Nephron (organoid): ENCODE measurements at regions not wholly inside any gene's neighbourhood (a gene's known extent, or its start where the extent isn't known, plus 50 kb on each side); places are given as distances from the start of the nearest gene placed in this dataset.

Experiments used
- H3K27ac Mint-ChIP-seq, 3 experiments: 2 replicates each; pipeline ENCODE4 v1.8.0; 2020; ENCODE audit warnings: mixed read lengths in 3 of 3, mild to moderate bottlenecking in 2 of 3, moderate library complexity in 1 of 3
- H3K27me3 Mint-ChIP-seq: 2 replicates; pipeline ENCODE4 v1.8.0; 2021; ENCODE audit warnings: low read depth, mild to moderate bottlenecking, moderate library complexity, mixed read lengths
- H3K36me3 Mint-ChIP-seq: 2 replicates; pipeline ENCODE4 v1.8.0; 2020; ENCODE audit warnings: low read depth, mixed read lengths
- H3K4me1 Mint-ChIP-seq: 2 replicates; pipeline ENCODE4 v1.8.0; 2020; ENCODE audit warnings: mixed read lengths
- H3K4me3 Mint-ChIP-seq, 3 experiments: 2 replicates each; pipeline ENCODE4 v1.8.0; 2020; ENCODE audit warnings: mild to moderate bottlenecking in 3 of 3, mixed read lengths in 3 of 3, moderate library complexity in 2 of 3
- H3K9me3 Mint-ChIP-seq: 2 replicates; pipeline ENCODE4 v1.8.0; 2020; ENCODE audit warnings: mixed read lengths
- TF ChIP-seq, protein P1 (sequence below), 3 experiments: fragments of 200-600 bp; sonication (generic); IDR thresholded peaks; one replicate each; pipeline ENCODE4 v1.5.0; 2021; ENCODE audit warnings: antibody characterized with exemption in 3 of 3; ENCODE audit not compliant: unreplicated experiment in 3 of 3

DNA sequence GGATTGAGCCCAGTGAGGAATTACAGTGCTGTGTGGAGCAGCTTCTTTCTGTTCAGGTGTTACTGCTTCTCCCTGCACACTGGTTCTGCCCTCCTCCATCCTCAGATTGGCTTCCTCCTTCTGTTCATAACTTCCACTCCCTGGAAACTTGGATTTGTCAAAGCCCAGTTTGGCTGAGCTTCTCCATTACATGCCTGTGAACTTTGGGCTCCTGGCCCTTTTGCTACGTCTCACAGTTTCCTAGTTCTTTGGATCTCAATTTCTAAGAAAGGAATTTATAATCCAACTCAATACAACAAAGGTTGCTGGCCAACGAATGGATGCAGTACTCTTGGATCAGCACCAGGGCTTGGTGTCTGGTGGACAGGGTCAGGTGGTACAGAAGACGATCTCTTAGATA, 318.1 kb downstream of the RPS24 start:
- TF ChIP-seq, protein P1, sequence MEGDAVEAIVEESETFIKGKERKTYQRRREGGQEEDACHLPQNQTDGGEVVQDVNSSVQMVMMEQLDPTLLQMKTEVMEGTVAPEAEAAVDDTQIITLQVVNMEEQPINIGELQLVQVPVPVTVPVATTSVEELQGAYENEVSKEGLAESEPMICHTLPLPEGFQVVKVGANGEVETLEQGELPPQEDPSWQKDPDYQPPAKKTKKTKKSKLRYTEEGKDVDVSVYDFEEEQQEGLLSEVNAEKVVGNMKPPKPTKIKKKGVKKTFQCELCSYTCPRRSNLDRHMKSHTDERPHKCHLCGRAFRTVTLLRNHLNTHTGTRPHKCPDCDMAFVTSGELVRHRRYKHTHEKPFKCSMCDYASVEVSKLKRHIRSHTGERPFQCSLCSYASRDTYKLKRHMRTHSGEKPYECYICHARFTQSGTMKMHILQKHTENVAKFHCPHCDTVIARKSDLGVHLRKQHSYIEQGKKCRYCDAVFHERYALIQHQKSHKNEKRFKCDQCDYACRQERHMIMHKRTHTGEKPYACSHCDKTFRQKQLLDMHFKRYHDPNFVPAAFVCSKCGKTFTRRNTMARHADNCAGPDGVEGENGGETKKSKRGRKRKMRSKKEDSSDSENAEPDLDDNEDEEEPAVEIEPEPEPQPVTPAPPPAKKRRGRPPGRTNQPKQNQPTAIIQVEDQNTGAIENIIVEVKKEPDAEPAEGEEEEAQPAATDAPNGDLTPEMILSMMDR (IDR thresholded peaks at IDR 0.05; ENCODE audit: unreplicated experiment in 3 of 3): no peak
- Mint-ChIP-seq H3K9me3 (peaks cover 5% of the 10 kb centered on the region), H3K4me3 (no peak overlapping the region), H3K27ac (no peak overlapping the region), H3K27me3 (no peaks in the 10 kb centered on the region), H3K36me3 (no peaks in the 10 kb centered on the region), H3K4me1 (peaks cover 34% of the 10 kb centered on the region)

DNA sequence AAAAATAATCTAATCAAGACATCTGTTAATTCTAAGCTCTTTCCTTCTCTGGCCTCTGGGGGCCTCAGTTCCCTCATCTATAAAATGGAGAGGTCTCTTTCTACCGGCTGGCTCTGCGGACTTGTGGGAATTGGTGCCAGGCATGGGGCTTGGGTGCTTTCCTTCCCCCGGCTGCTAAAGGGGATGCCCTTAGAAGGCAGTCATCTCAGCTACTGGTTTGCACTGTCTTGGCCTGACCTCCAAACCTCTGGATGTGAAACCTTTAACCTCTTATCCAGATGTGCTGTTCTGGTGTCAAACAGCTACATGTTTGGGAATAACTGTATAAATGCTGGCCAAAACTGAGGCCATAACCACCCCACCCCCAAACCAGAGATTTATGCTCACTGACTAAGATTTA, 320.0 kb downstream of the RPS24 start:
- H3K4me3 Mint-ChIP-seq: no peak overlapping the region
- TF ChIP-seq, protein P1 (IDR thresholded peaks at IDR 0.05; ENCODE audit: unreplicated experiment in 3 of 3): no peak
- no peaks in the 10 kb centered on the region for H3K9me3 Mint-ChIP-seq

DNA sequence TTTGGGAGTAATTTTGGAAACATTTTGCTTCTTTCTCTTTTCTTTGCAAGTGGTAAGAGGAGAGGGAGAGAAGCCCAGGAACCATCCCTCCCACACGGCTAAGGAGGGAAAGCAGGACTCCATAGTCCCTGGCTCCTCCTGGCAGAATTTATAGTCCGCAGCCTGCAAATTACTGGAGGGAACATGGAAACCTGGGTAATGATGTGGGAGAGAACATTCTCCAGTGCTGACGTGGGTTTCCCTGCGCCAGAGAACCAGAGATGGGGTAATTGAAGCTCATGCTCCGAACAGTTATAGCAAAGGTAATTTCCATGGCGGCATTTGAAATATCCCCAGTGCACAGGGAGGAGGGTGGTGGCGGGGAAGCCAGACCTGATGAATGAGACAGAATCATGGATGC, 320.4 kb downstream of the RPS24 start:
- H3K27ac Mint-ChIP-seq: peak overlapping the region; percentile 93 to 96 (median 96)
- H3K36me3 Mint-ChIP-seq: no peaks in the 10 kb centered on the region
- TF ChIP-seq, protein P1 (IDR thresholded peaks at IDR 0.05; ENCODE audit: unreplicated experiment in 3 of 3): no peak
- H3K9me3 Mint-ChIP-seq: no peaks in the 10 kb centered on the region
- peaks cover 3% of the 10 kb centered on the region for H3K27me3 Mint-ChIP-seq
- peak overlapping the region in 1 of 3 experiments; percentile 5 for H3K4me3 Mint-ChIP-seq
- peaks cover 54% of the 10 kb centered on the region for H3K4me1 Mint-ChIP-seq

More for the DNA sequence above, 320.0 kb downstream of the RPS24 start:
- peaks cover 52% of the 10 kb centered on the region for H3K4me1 Mint-ChIP-seq
- peaks cover 3% of the 10 kb centered on the region for H3K27me3 Mint-ChIP-seq
- no peaks in the 10 kb centered on the region for H3K36me3 Mint-ChIP-seq
- peak overlapping the region; percentile 93 to 96 (median 96) for H3K27ac Mint-ChIP-seq

DNA sequence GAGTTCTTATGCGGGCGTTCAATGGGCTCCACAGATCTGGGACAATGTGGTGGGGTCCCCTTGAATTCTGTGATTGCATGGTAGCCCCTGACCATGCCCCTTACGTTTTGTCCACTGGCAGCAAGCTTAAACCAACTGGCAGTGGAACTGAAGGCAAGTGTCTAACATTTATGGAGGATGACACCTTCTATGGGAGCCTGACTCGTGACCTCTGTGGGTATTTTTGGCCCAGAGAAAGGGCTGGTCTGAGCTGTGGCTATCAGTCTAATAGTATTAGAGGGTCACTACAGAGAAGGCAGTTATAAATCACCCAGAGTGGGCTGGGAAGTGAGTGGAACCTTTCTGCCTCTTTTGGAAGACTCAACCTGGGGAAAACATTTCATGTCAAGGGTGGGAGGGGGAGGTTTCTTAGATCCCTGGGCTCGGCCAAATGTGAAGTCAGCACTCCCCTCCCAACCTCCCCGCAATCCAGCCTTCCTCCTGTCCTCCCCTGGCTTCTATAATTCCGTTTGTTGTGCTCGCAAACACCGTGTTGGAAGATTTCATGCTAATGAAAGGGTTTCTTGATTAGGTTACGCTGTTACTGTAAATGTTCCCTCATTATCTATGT, 322.7 kb downstream of the RPS24 start:
- TF ChIP-seq, protein P1 (IDR thresholded peaks at IDR 0.05; ENCODE audit: unreplicated experiment in 3 of 3): no peak
- H3K36me3 Mint-ChIP-seq: no peaks in the 10 kb centered on the region
- peak overlapping the region; percentile 82 to 90 (median 85) for H3K27ac Mint-ChIP-seq
- peak overlapping the region in 1 of 3 experiments; percentile 32 for H3K4me3 Mint-ChIP-seq
- H3K27me3 Mint-ChIP-seq: peaks cover 3% of the 10 kb centered on the region
- H3K4me1 Mint-ChIP-seq: peaks cover 71% of the 10 kb centered on the region
- H3K9me3 Mint-ChIP-seq: no peaks in the 10 kb centered on the region

GRCh38 chr10:78357141-78358063, 323.7 kb downstream of the RPS24 start:
- no peaks in the 10 kb centered on the region for H3K36me3 Mint-ChIP-seq
- H3K4me1 Mint-ChIP-seq: peaks cover 76% of the 10 kb centered on the region
- no peaks in the 10 kb centered on the region for H3K9me3 Mint-ChIP-seq
- TF ChIP-seq, protein P1 (IDR thresholded peaks at IDR 0.05; ENCODE audit: unreplicated experiment in 3 of 3): no peak
- H3K27ac Mint-ChIP-seq: peak overlapping the region; percentile 82 to 90 (median 85)
- H3K27me3 Mint-ChIP-seq: peaks cover 6% of the 10 kb centered on the region
- peak overlapping the region; percentile 12 to 32 (median 24) for H3K4me3 Mint-ChIP-seq
